Liver (tissue), 8 donors: ENCODE measurements at regions not wholly inside any gene's neighbourhood (a gene's known extent, or its start where the extent isn't known, plus 50 kb on each side); places are given as distances from the start of the nearest gene placed in this dataset.

Source experiments
- DNase-seq: peaks from one replicate; pipeline ENCODE4 v3.0.0-alpha.2; 2017; ENCODE audit warnings: low spot score
- H3K27ac ChIP-seq, 2 donors: one replicate each; pipeline ENCODE4 v1.7.0; 2013; ENCODE audit warnings: inconsistent platforms in 2 of 2, low read length in 2 of 2, control low read depth in 1 of 2, low read depth in 1 of 2, mild to moderate bottlenecking in 1 of 2
- H3K27me3 ChIP-seq, 4 donors: one replicate each; pipeline versions ENCODE4 v1.6.1 to v1.7.0; 2013; ENCODE audit warnings: low read length in 3 of 4, inconsistent platforms in 1 of 4, mild to moderate bottlenecking in 1 of 4, moderate library complexity in 1 of 4; ENCODE audit not compliant: control insufficient read depth in 4 of 4, insufficient read depth in 4 of 4
- H3K36me3 ChIP-seq, 4 donors: one replicate each; pipeline versions ENCODE4 v1.6.1 to v1.7.0; 2013; ENCODE audit warnings: low read length in 3 of 4, mild to moderate bottlenecking in 3 of 4, low read depth in 1 of 4, moderate library complexity in 1 of 4; ENCODE audit not compliant: control insufficient read depth in 4 of 4, insufficient read depth in 3 of 4
- H3K4me1 ChIP-seq, 4 donors: one replicate each; pipeline versions ENCODE4 v1.6.1 to v1.7.0; 2013; ENCODE audit warnings: low read length in 3 of 4, mild to moderate bottlenecking in 3 of 4, moderate library complexity in 1 of 4; ENCODE audit not compliant: control insufficient read depth in 4 of 4, insufficient read depth in 4 of 4
- H3K4me3 ChIP-seq, 3 donors: one replicate each; pipeline versions ENCODE4 v1.6.1 to v1.7.0; 2013; ENCODE audit warnings: low read length in 3 of 3, control low read depth in 1 of 3, low read depth in 1 of 3, mild to moderate bottlenecking in 1 of 3
- H3K9ac ChIP-seq, 2 donors: one replicate each; pipeline ENCODE4 v1.7.0; 2013; ENCODE audit warnings: low read length in 2 of 2, mild to moderate bottlenecking in 2 of 2, moderate library complexity in 2 of 2, control low read depth in 1 of 2, low read depth in 1 of 2
- H3K9me3 ChIP-seq, 4 donors: one replicate each; pipeline versions ENCODE4 v1.6.1 to v1.7.0; 2013; ENCODE audit warnings: low read length in 3 of 4; ENCODE audit not compliant: control insufficient read depth in 4 of 4
- FOXA1 ChIP-seq: IDR thresholded peaks from 2 replicates; pipeline ENCODE4 v1.6.1; 2016; ENCODE audit warnings: antibody characterized with exemption
- FOXA2 ChIP-seq: IDR thresholded peaks from 2 replicates; pipeline ENCODE4 v1.6.1; 2016; ENCODE audit warnings: antibody characterized with exemption
- HNF4A ChIP-seq, 2 donors: conservative IDR thresholded peaks; 2 replicates each; pipeline ENCODE4 v1.6.1; 2016; ENCODE audit warnings: antibody characterized with exemption in 2 of 2, mild to moderate bottlenecking in 2 of 2
- HNF4G ChIP-seq: IDR thresholded peaks from 2 replicates; pipeline ENCODE4 v1.6.1; 2016; ENCODE audit warnings: antibody characterized with exemption
- JUND ChIP-seq, 2 donors: IDR thresholded peaks; 2 replicates each; pipeline ENCODE4 v1.6.1; 2016; ENCODE audit warnings: antibody characterized with exemption in 2 of 2
- NR2F2 ChIP-seq: IDR thresholded peaks from 2 replicates; pipeline ENCODE4 v1.6.1; 2016; ENCODE audit warnings: antibody characterized with exemption
- RXRA ChIP-seq, 2 donors: IDR thresholded peaks; 2 replicates each; pipeline ENCODE4 v1.6.1; 2017 to 2018; ENCODE audit warnings: antibody characterized with exemption in 2 of 2, mild to moderate bottlenecking in 1 of 2
- SP1 ChIP-seq: IDR thresholded peaks from 2 replicates; pipeline ENCODE4 v1.6.1; 2018; ENCODE audit warnings: antibody characterized with exemption, mild to moderate bottlenecking
- TAF1 ChIP-seq: conservative IDR thresholded peaks from 2 replicates; pipeline ENCODE4 v1.6.1; 2016; ENCODE audit warnings: antibody characterized with exemption, mild to moderate bottlenecking
- YY1 ChIP-seq: IDR thresholded peaks from 2 replicates; pipeline ENCODE4 v1.6.1; 2016; ENCODE audit warnings: antibody characterized with exemption, mild to moderate bottlenecking
- WGBS: extraction: QIAGEN DNeasy Blood & Tissue Kit; methylation state at CpG from one replicate; pipeline ENCODE4 v1.1.7; 2013; 5-methylcytosine and 5-hydroxymethylcytosine counted together
- TF ChIP-seq, protein P1 (sequence below): IDR thresholded peaks from 2 replicates; pipeline ENCODE4 v1.6.1; 2016; ENCODE audit warnings: antibody characterized with exemption
- TF ChIP-seq, protein P2 (sequence below): IDR thresholded peaks from 2 replicates; pipeline ENCODE4 v1.6.1; 2016; ENCODE audit warnings: antibody characterized with exemption, mild to moderate bottlenecking
- TF ChIP-seq, protein P3 (sequence below): fragments of 150-350 bp; IDR thresholded peaks from 2 replicates; pipeline ENCODE4 v1.5.1; 2017; ENCODE audit warnings: improper control_type of control experiment, low read depth, low read length; ENCODE audit not compliant: missing input control
- TF ChIP-seq, protein P4 (sequence below): IDR thresholded peaks from 2 replicates; pipeline ENCODE4 v1.6.1; 2016; ENCODE audit warnings: antibody characterized with exemption
- donor health status: healthy.
- donor health status: healthy.
- donor health status: healthy.
- donor health status: healthy.
- donor health status: healthy.

DNA sequence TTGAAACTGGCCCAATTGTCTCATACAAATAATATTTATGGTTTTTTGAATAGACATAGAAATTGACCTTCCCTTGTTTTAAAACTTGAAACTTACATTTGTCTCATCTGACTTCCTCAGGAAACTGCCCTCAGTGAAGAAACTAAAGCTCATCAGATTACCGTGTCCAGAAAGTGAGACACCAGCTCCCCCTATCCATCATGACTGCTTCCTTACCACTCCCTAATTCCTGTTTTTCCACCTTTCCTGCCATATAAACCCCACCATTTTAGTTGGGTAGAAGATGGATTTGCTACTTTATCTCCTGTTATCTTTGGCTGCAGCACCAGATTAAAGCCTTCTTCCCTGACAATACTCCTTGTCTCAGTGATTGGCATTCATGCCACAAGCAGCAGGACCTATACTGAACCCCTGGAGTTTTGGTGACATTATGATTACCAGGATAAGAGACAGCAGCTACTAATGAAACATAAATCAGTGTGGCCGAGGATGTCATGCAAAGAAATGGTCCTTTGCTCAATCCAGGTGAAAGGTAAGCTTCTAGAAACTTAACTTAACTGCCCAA is 1627.6 kb upstream of the ZEB2 start:
- Histone ChIP-seq H3K9ac (no peak overlapping the region), H3K27me3 (no peaks in the 10 kb centered on the region), H3K36me3 (no peaks in the 10 kb centered on the region), H3K4me3 (no peak overlapping the region), H3K9me3 (no peaks in the 10 kb centered on the region), H3K27ac (no peak overlapping the region), H3K4me1 (no peaks in the 10 kb centered on the region)
- 79% methylated on average over 2 of the region's 2 CpGs for WGBS
- TF ChIP-seq HNF4A (conservative IDR thresholded peaks at IDR 0.05), result no peak
- no peak for TF ChIP-seq FOXA2
- no peak for TF ChIP-seq FOXA1
- TF ChIP-seq NR2F2, result no peak
- no peak for TF ChIP-seq YY1
- TF ChIP-seq, protein P1, sequence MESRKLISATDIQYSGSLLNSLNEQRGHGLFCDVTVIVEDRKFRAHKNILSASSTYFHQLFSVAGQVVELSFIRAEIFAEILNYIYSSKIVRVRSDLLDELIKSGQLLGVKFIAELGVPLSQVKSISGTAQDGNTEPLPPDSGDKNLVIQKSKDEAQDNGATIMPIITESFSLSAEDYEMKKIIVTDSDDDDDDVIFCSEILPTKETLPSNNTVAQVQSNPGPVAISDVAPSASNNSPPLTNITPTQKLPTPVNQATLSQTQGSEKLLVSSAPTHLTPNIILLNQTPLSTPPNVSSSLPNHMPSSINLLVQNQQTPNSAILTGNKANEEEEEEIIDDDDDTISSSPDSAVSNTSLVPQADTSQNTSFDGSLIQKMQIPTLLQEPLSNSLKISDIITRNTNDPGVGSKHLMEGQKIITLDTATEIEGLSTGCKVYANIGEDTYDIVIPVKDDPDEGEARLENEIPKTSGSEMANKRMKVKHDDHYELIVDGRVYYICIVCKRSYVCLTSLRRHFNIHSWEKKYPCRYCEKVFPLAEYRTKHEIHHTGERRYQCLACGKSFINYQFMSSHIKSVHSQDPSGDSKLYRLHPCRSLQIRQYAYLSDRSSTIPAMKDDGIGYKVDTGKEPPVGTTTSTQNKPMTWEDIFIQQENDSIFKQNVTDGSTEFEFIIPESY, result no peak
- TF ChIP-seq, protein P2, sequence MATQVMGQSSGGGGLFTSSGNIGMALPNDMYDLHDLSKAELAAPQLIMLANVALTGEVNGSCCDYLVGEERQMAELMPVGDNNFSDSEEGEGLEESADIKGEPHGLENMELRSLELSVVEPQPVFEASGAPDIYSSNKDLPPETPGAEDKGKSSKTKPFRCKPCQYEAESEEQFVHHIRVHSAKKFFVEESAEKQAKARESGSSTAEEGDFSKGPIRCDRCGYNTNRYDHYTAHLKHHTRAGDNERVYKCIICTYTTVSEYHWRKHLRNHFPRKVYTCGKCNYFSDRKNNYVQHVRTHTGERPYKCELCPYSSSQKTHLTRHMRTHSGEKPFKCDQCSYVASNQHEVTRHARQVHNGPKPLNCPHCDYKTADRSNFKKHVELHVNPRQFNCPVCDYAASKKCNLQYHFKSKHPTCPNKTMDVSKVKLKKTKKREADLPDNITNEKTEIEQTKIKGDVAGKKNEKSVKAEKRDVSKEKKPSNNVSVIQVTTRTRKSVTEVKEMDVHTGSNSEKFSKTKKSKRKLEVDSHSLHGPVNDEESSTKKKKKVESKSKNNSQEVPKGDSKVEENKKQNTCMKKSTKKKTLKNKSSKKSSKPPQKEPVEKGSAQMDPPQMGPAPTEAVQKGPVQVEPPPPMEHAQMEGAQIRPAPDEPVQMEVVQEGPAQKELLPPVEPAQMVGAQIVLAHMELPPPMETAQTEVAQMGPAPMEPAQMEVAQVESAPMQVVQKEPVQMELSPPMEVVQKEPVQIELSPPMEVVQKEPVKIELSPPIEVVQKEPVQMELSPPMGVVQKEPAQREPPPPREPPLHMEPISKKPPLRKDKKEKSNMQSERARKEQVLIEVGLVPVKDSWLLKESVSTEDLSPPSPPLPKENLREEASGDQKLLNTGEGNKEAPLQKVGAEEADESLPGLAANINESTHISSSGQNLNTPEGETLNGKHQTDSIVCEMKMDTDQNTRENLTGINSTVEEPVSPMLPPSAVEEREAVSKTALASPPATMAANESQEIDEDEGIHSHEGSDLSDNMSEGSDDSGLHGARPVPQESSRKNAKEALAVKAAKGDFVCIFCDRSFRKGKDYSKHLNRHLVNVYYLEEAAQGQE, result no peak
- no peak for TF ChIP-seq HNF4G
- DNase-seq, result no peak

DNA sequence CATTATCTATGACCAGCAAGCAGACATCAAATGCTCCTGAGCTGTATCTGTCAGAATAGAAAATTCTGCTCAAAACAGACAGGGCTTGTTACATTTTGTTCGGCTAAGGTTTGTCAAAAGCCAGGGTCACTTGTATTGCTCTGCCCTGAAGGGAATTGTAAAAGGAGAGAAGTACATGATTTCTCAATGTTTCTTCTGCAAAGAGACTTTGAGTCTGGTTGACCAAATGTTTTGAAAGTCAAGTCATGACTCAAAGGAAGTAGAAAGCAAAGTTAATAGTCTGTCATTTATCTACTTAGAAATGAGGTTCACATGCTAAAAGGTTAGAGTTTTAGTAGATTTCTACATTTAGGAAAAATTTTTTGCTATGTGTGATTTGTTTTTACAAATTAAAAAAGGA is 1624.1 kb upstream of the ZEB2 start:
- Histone ChIP-seq H3K9me3 (no peaks in the 10 kb centered on the region), H3K9ac (no peak overlapping the region), H3K27ac (no peak overlapping the region), H3K4me3 (no peak overlapping the region), H3K4me1 (no peaks in the 10 kb centered on the region), H3K36me3 (no peaks in the 10 kb centered on the region), H3K27me3 (no peaks in the 10 kb centered on the region)
- TF ChIP-seq SP1 (no peak), TAF1 (no peak)
- DNase-seq, result no peak
- WGBS, result 88% methylated on average over 1 of the region's 1 CpG

DNA sequence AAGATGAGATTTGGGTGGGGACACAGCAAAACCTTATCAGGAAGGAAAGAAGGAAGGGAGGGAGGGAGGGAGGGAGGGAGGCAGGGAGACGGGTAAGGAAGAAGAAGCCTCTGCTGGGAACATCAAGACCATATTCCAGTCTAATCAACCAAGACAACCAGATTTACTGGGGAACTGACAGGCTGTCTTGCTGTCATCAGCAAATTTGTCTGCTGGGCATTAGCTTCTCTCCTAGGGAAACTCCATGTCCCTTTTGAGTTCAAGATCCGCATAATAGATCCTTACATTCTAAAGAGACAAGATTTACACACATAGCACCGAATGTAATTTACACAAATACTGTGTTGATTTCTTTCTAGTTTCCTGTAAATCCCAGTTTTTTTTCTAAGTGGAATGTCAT is 1618.9 kb upstream of the ZEB2 start:
- Histone ChIP-seq H3K9me3 (no peaks in the 10 kb centered on the region), H3K27ac (no peak overlapping the region), H3K27me3 (no peaks in the 10 kb centered on the region), H3K4me1 (no peaks in the 10 kb centered on the region), H3K36me3 (no peaks in the 10 kb centered on the region), H3K4me3 (no peak overlapping the region), H3K9ac (no peak overlapping the region)
- DNase-seq, result no peak
- WGBS, result 88% methylated on average over 3 of the region's 3 CpGs
- no peak for TF ChIP-seq RXRA (IDR thresholded peaks at IDR 0.05)
- no peak for TF ChIP-seq TAF1
- TF ChIP-seq, protein P1, result no peak
- TF ChIP-seq, protein P3, sequence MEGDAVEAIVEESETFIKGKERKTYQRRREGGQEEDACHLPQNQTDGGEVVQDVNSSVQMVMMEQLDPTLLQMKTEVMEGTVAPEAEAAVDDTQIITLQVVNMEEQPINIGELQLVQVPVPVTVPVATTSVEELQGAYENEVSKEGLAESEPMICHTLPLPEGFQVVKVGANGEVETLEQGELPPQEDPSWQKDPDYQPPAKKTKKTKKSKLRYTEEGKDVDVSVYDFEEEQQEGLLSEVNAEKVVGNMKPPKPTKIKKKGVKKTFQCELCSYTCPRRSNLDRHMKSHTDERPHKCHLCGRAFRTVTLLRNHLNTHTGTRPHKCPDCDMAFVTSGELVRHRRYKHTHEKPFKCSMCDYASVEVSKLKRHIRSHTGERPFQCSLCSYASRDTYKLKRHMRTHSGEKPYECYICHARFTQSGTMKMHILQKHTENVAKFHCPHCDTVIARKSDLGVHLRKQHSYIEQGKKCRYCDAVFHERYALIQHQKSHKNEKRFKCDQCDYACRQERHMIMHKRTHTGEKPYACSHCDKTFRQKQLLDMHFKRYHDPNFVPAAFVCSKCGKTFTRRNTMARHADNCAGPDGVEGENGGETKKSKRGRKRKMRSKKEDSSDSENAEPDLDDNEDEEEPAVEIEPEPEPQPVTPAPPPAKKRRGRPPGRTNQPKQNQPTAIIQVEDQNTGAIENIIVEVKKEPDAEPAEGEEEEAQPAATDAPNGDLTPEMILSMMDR, result no peak
- TF ChIP-seq FOXA1, result no peak
- TF ChIP-seq, protein P4, sequence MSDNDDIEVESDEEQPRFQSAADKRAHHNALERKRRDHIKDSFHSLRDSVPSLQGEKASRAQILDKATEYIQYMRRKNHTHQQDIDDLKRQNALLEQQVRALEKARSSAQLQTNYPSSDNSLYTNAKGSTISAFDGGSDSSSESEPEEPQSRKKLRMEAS, result no peak
- TF ChIP-seq, protein P2, result no peak
- TF ChIP-seq FOXA2, result no peak
- TF ChIP-seq JUND (IDR thresholded peaks at IDR 0.05), result no peak
